HK-2 (cell line): ENCODE measurements at regions not wholly inside any gene's neighbourhood (a gene's known extent, or its start where the extent isn't known, plus 50 kb on each side); places are given as distances from the start of the nearest gene placed in this dataset.
"Not testable (repeated sequence)": the region's sequence is repeated elsewhere in the genome, so short reads cannot be mapped to it uniquely, and the experiment has no call there.

Experiments
- DNase-seq: peaks from one replicate; pipeline ENCODE4 v3.0.0-alpha.2; 2018; ENCODE audit not compliant: unreplicated experiment

DNA sequence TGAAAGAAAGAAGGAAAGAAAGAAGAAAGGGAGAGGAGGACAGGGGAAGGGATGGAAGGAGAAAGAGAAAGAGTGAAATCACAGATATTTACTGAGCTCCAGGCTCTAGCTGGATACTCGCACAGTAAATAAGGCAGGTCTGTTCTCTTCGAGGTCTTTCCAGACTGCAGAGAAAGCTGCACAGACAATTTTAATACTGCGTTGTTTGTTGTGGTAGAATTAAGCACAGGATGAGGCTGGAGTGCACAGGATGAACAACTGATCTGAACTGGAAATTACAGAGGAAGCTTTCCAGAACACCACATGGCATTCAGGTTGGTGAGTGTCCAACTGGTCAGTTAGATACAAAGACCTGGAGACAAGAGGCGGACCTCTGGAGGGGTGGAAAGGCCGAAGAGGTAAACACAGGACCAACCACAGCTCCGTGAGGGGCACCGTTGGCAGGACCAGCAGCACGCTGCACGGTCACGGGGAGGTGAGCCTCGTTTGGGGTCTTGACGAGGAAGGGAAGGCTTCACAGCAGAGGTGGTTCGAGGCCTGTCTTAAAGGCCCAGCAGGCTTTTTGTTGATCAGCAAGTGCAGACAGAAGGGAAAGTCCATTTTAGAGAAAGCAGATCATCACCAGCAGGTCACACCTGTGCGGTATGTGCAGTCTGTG lies 121.7 kb downstream of the ATP6V0E2 start:
- not testable (repeated sequence) for DNase-seq

DNA sequence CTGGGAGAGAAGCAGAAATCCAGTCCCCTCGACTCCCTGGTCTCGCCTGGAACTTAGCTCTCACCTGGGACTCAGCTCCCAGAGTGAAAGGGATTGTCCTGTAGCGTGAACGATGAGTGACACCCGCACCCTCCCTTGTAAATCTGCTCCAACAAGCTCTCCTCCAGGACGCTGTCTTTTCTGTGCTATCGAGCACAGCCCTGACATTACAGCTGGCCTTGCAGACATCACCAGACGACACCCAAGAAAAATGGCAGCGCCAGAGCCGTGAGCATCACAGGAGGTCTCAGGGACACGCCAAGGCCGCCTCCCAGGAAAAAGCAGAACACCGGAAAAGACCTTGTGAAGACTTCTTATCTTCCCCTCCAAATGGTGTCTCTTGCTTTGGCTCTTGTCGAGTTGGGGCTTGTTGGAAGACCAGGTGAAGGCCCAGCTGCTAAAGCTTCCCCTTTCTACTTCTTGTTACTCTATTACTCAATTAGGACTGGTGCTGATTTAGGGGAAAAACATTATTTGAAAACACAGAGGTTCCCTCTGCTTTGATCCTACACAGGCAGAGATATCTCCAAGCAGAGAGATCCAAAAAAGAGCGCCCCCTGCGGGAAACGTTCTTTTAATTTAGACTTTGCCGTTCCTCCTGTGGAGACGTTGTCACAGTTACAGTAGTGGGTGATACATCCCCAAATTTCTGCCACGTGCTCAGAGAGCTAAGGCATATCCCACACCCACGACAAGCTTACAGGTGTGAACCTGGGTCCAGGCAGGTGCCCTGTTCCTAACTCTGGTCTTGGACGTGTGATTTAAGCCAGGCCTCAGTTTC lies 127.2 kb downstream of the ATP6V0E2 start:
- not testable (repeated sequence) for DNase-seq

DNA sequence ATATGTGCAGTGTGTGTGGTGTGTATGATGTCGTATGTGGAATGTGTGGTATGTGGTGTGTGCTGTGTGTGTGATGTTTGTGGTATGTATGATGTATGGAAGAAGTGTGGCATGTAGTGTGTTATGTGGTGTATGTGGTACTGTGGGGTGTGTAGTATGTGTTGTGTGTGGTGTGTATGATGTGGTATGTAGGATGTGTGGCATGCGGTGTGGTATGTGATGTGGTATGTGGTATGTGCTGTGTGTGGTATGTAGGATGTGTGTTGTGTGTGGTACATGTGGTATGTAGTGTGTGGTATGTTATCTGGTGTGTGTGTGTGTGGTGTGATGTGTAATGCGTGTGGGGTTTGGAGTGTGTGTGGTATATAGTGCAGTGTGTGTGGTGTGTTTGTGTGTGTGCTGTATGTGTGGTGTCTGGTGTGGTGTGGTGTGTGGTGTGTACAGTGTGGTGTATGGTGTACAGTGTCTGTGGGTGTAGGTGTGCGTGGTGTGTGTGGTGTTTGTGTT lies 129.6 kb downstream of the ATP6V0E2 start:
- no peak for DNase-seq

GRCh38 chr7:150003973-150004372 lies 130.2 kb downstream of the ATP6V0E2 start:
- DNase-seq: not testable (repeated sequence)

DNA sequence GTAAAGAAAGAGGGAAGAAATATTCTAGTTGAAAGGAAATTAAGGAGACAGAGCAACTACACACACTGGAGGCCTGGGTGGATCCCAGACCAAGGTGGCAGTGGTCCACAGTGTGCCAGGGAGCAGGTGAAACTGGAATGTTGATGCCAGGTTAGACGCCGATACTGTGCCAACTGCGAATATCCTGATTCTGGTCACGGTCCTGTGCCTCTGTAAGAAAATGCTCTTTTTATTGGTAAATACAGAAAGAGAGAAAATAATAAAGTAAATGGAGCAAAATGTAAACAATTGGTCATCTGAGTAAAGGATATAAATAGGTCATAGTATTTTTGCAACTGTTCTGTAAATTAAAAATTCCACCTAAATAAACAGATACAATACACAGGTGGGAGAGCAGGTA lies 131.1 kb downstream of the ATP6V0E2 start:
- not testable (repeated sequence) for DNase-seq

- not testable (repeated sequence) for DNase-seq
These were observed 136.0 kb downstream of the ATP6V0E2 start for GRCh38 chr7:150009620-150010303.

GRCh38 chr7:150016651-150017189 lies 143.0 kb downstream of the ATP6V0E2 start:
- not testable (repeated sequence) for DNase-seq

GRCh38 chr7:150020210-150020609 lies 146.4 kb downstream of the ATP6V0E2 start:
- DNase-seq: not testable (repeated sequence)

DNA sequence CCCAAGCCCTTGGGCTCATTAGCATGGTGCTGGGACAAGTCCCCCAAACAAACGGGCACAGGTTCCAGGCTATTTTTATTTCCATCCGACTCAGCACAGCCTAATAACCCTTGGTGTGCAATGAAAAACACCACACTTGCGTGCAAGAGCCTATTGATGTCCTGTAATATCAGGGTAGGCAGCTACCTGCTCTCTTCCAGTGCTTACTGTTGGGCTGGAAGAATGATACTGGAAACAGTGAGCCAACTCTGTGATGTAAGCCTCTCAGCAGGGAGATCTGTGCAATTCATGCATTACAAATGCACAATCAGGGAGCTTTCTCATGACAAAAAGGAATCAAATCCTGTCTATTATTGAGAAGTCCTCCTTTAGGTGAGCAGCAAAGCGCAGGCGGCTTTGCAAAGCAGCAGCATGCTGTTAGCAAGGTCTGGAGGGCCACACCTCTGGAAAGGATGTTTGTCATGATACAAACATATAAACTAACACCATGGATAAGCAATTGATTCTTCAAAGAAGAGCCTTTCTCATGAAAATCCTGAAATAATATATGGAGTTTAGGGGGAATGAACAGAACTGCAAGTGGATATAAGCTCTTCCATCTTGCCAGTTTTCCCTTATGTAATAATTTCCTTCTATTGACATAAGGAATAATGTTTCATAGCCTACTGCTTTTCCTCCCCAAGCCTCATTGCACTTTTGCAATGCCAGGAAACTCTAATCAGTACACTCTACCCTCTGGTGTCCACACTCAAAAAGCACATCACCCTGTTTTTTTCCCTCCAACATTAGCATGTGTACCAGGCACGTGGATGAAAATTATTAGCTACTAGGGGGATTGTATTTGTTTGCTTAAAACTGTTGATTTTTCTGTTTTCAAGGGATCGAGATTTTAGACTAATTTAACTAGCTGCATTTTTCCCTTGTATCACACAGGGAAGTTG lies 151.1 kb downstream of the ATP6V0E2 start:
- DNase-seq: not testable (repeated sequence)

DNA sequence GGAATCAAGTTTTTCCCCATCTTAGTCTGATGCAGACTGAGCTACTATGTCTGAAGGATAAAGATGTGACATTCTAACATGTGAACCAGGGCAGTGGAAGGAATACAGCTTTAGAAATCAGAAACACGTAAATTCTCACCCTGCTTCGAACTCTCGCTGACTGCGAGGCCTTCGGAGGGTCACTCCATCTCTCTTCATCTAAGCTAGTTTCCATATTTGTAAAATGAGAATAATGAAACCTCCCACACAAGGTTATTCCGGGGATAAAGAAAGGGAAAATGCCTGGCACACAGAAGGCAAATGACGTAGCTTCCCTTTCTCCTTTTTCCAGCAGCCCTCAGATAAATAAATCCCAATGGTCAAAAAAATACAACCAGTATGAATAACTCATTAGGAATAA lies 152.0 kb downstream of the ATP6V0E2 start:
- DNase-seq: not testable (repeated sequence)

DNA sequence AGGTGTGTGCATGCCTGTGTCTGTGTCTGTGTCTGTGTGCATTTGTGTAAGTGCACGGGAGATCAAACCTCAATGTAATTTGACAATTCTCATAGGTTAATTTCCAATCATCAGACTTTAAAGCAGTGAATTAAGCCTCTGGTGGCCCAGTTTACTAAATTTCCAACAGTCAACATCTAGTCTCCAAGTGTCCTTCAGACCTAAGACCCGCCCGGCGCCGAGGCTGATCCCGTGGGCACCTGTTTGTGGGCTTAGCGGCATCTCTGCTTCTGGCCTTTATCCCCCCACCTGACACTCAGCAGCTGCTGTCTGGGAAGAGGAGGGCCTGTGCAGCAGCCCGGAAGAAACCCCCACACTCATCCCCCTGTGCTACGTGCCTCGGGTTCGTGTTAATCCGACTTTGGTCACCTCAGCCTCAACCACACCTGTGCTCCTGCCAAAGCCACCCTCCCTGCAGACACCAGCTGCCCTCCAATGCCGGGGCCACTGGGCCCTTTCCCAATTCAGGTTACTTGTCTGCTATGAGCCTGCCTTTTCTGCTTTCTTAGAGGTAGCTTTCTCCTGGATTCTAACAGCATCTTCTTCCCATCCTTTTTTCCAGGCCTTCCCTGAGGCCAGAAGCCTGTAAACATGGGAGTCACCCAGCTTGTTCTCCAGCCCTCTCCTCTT lies 154.7 kb downstream of the ATP6V0E2 start:
- not testable (repeated sequence) for DNase-seq

- DNase-seq: not testable (repeated sequence)
These were observed 155.2 kb downstream of the ATP6V0E2 start for GRCh38 chr7:150029013-150029389.

GRCh38 chr7:150031733-150032132 lies 158.0 kb downstream of the ATP6V0E2 start:
- not testable (repeated sequence) for DNase-seq

DNA sequence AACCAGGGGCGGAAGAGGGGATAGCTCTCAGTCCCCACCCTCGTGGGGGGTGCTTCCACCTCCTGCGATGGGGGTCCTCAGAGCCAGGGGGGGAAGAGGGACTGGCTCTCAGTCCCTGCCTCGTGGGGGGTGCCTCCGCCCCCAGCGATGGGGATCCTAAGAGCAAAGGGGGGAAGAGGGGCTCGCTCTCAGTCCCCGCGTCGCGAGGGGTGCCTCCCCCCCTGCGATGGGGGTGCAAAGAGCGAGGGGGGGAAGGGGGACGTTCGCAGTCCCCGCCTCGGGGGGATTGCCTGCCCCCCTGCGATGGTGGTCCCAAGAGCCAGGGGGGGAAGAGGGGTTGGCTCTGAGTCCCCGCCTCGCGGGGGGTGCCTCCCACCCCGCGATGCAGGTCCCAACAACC lies 159.9 kb downstream of the ATP6V0E2 start:
- not testable (repeated sequence) for DNase-seq

- not testable (repeated sequence) for DNase-seq
These were observed 162.0 kb downstream of the ATP6V0E2 start for GRCh38 chr7:150035769-150036168.

DNA sequence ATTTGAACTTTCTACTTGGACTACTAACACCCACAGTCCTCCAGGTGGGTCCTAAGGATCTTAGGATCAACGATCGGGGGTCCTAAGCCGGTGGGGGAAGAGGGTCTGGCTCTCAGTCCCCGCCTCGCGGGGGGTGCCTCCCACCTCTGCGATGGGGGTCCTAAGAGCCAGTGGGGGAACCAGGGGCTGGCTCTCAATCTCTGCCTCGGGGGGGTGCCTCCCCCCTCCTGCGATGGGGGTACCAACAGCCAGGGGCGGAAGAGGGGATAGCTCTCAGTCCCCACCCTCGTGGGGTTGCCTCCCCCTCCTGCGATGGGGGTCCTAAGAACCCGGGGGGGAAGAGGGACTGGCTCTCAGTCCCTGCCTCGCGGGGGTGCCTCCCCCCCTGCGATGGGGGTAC lies 165.3 kb downstream of the ATP6V0E2 start:
- DNase-seq: not testable (repeated sequence)

GRCh38 chr7:150042281-150042680 lies 168.5 kb downstream of the ATP6V0E2 start:
- not testable (repeated sequence) for DNase-seq

DNA sequence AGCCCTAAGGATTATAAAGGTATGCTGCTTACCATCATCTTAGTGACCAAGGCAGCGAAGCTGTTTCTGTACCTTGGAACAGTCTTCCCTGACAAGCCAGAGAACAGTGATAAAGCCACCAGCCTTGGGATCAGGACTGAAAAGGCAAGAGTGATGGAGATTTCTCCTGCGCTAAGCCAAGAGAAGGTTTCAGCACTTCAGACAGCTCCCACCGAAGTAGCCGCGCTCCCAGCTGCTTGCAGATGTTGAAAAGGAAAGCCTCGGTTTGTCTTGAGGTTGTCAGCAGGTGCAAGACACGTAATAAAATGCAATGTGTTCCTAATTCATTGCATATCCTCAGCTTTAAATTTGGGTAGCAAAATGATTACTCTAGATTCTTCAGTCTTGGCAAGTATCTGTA lies 171.0 kb downstream of the ATP6V0E2 start:
- DNase-seq: not testable (repeated sequence)

GRCh38 chr7:150045596-150045995 lies 171.8 kb downstream of the ATP6V0E2 start:
- DNase-seq: not testable (repeated sequence)
